ENCODE measurements at regions not wholly inside any gene's neighbourhood (a gene's known extent, or its start where the extent isn't known, plus 50 kb on each side); places are given as distances from the start of the nearest gene placed in this dataset.

DNA sequence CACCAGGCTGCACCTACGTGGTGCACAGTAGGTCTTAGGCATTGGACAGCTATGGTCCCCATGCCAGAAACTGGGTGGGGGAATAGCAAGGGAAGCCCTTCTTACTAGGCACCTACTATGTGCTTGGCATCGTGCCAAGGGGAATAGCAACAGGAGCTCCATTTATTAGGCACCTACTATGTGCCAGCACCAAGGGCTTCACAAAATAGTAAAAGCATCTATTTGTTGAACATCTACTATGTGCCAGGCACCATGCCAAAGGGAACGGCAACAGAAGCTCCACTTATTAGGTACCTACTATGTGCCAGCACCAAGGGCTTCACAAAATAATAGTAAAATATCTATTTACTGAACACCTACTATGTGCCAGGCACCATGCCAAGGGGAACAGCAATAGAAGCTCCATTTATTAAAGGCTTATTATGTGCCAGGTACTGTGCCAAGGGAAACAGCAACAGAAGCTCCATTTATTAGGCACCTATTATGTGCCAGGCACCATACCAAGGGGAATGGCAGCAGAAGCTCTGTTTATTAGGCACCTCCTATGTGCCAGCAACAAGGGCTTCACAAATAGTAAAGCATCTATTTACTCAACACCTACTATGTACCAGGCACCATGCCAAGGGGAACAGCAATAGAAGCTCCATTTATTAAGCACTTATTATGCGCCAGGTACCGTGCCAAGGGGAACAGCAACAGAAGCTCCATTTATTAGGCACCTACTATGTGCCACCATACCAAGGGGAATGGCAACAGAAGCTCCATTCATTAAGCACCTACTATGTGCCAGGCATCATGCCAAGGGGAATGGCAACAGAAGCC, 108.5 kb downstream of the PTPRS start:
- no peak overlapping the region for H3K9ac ChIP-seq (ENCODE audit: extremely low read depth, low read length, poor library complexity, severe bottlenecking)
- H3K4me1 ChIP-seq (ENCODE audit: control insufficient read depth, insufficient read depth, low read length) = no peaks in the 10 kb centered on the region
- H3K4me3 ChIP-seq (ENCODE audit: low read length) = no peak overlapping the region
- 95 to 97% methylated on average over 5 of the region's 5 CpGs for WGBS, 2 experiments (ENCODE audit: insufficient coverage in 1 of 2, insufficient read length in 1 of 2)
- H3K27ac ChIP-seq (ENCODE audit: low read depth, low read length) = no peak overlapping the region
- peaks cover 45% of the 10 kb centered on the region for H3K36me3 ChIP-seq (ENCODE audit: control insufficient read depth, insufficient read depth, low read length)
- Mint-ChIP-seq H3K27ac (no peak overlapping the region), H3K36me3 (ENCODE audit: low read depth) (peaks cover 41% of the 10 kb centered on the region), H3K4me1 (no peaks in the 10 kb centered on the region), H3K9me3 (no peaks in the 10 kb centered on the region), H3K4me3 (no peak overlapping the region), H3K27me3 (ENCODE audit: insufficient read depth) (no peaks in the 10 kb centered on the region)
- TF ChIP-seq, protein P1, sequence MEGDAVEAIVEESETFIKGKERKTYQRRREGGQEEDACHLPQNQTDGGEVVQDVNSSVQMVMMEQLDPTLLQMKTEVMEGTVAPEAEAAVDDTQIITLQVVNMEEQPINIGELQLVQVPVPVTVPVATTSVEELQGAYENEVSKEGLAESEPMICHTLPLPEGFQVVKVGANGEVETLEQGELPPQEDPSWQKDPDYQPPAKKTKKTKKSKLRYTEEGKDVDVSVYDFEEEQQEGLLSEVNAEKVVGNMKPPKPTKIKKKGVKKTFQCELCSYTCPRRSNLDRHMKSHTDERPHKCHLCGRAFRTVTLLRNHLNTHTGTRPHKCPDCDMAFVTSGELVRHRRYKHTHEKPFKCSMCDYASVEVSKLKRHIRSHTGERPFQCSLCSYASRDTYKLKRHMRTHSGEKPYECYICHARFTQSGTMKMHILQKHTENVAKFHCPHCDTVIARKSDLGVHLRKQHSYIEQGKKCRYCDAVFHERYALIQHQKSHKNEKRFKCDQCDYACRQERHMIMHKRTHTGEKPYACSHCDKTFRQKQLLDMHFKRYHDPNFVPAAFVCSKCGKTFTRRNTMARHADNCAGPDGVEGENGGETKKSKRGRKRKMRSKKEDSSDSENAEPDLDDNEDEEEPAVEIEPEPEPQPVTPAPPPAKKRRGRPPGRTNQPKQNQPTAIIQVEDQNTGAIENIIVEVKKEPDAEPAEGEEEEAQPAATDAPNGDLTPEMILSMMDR (conservative IDR thresholded peaks at IDR 0.05) = no peak
- H3K9me3 ChIP-seq (ENCODE audit: control insufficient read depth, low read length) = no peaks in the 10 kb centered on the region
- no peak for DNase-seq
- no peaks in the 10 kb centered on the region for H3K27me3 ChIP-seq (ENCODE audit: control insufficient read depth, insufficient read depth, low read length, poor library complexity, severe bottlenecking)

DNA sequence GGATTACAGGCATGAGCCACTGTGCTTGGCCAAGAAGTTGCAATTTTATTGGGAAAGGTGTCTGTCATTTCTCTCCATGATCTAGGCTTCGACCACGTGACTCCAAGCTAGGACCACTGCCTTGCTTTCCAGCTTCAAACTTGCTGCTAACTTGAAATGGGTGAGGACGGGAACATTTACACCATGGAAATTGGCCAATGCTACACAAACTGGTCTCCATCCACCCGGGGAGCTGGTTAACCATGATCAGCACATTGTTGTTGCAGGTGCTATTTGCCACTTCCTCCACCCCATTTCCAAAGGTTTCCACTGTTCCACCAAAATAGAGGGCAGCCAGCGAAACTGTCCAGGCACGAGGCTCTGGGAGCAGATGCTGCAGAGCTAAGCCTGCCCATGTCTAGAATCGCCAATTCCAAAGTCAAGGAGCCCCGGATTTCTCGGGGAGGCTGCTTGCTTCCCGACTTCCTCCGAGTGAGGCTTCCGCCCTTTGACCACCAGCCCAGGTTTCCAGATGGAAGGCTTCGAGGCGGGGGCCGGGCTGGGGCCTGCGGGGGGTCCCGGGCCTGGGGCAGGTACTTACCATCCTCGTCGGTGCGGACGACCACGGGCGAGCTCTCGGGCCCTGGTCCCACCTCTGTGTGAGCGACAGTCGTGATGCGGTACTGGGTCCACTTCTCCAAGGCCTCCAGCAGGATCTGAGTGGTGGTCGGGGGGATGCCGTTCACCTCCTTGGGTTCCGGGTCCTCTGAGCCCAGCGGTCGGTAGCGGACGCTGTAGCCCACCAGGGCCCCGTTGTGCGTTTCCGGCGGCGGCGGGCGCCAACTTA, 109.7 kb downstream of the PTPRS start:
- Mint-ChIP-seq H3K9me3 (no peaks in the 10 kb centered on the region), H3K27ac (no peak overlapping the region), H3K4me1 (no peaks in the 10 kb centered on the region), H3K4me3 (no peak overlapping the region), H3K27me3 (ENCODE audit: insufficient read depth) (no peaks in the 10 kb centered on the region), H3K36me3 (ENCODE audit: low read depth) (peaks cover 30% of the 10 kb centered on the region)
- no peaks in the 10 kb centered on the region for H3K9me3 ChIP-seq (ENCODE audit: control insufficient read depth, low read length)
- no peak for DNase-seq
- H3K9ac ChIP-seq (ENCODE audit: extremely low read depth, low read length, poor library complexity, severe bottlenecking) = no peak overlapping the region
- no peaks in the 10 kb centered on the region for H3K27me3 ChIP-seq (ENCODE audit: control insufficient read depth, insufficient read depth, low read length, poor library complexity, severe bottlenecking)
- H3K4me3 ChIP-seq (ENCODE audit: low read length) = no peak overlapping the region
- no peak overlapping the region for H3K27ac ChIP-seq (ENCODE audit: low read depth, low read length)
- 94 to 96% methylated on average over 24 to 40 of the region's 41 CpGs for WGBS, 2 experiments (ENCODE audit: insufficient coverage in 1 of 2, insufficient read length in 1 of 2)
- H3K4me1 ChIP-seq (ENCODE audit: control insufficient read depth, insufficient read depth, low read length) = no peaks in the 10 kb centered on the region
- peaks cover 44% of the 10 kb centered on the region for H3K36me3 ChIP-seq (ENCODE audit: control insufficient read depth, insufficient read depth, low read length)
- TF ChIP-seq, protein P1 (conservative IDR thresholded peaks at IDR 0.05) = no peak

DNA sequence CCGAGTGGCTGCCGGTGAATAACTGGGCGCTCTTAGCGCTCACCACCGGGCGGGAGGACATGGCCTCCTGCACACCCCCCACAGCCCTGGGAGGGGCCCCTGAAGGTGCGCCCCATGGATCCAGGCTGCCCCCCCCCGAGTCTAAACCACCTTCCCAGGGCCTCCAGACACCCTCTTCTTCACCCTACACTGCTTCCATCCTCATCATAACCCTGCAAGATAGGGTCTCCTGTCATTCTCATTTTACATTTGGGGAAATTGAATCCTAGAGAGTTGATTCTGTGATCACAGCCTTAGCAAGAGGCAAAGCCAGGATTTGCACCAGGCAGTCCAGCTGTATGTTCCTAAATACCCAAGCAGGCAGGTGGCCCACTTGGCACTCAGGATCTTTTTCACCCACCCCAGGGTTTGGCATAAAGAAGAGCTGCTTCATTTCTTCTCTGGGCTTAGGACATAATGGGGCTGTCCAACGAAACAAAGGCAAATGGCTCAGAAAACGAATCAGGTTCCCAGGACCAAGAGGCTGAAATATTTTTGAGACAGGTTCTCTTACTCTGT, 110.8 kb downstream of the PTPRS start:
- H3K4me3 Mint-ChIP-seq = no peak overlapping the region
- H3K9me3 Mint-ChIP-seq = no peaks in the 10 kb centered on the region
- H3K36me3 Mint-ChIP-seq (ENCODE audit: low read depth) = peaks cover 27% of the 10 kb centered on the region
- Histone ChIP-seq H3K4me3 (ENCODE audit: low read length) (no peak overlapping the region), H3K9ac (ENCODE audit: extremely low read depth, low read length, poor library complexity, severe bottlenecking) (no peak overlapping the region), H3K36me3 (ENCODE audit: control insufficient read depth, insufficient read depth, low read length) (peaks cover 43% of the 10 kb centered on the region), H3K27ac (ENCODE audit: low read depth, low read length) (no peak overlapping the region), H3K9me3 (ENCODE audit: control insufficient read depth, low read length) (no peaks in the 10 kb centered on the region), H3K27me3 (ENCODE audit: control insufficient read depth, insufficient read depth, low read length, poor library complexity, severe bottlenecking) (no peaks in the 10 kb centered on the region), H3K4me1 (ENCODE audit: control insufficient read depth, insufficient read depth, low read length) (no peaks in the 10 kb centered on the region)
- H3K27me3 Mint-ChIP-seq (ENCODE audit: insufficient read depth) = no peaks in the 10 kb centered on the region
- H3K4me1 Mint-ChIP-seq = no peaks in the 10 kb centered on the region
- TF ChIP-seq, protein P1 (conservative IDR thresholded peaks at IDR 0.05) = no peak
- WGBS, 2 experiments (ENCODE audit: insufficient coverage in 1 of 2, insufficient read length in 1 of 2) = 80 to 85% methylated on average over 2 to 10 of the region's 10 CpGs
- no peak for DNase-seq
- H3K27ac Mint-ChIP-seq = no peak overlapping the region
